Endothelial cell of umbilical vein (primary cell): ENCODE measurements at regions not wholly inside any gene's neighbourhood (a gene's known extent, or its start where the extent isn't known, plus 50 kb on each side); places are given as distances from the start of the nearest gene placed in this dataset.

Experiments used
- BruUV-seq: library from RNA; stranded (reverse); fragments of 400-500 nt; replicated peaks from 2 replicates; lab custom pipeline; 2021; lab: Mats Ljungman, UMichigan
- CTCF ChIA-PET: fragments of 300-600, 350-600 bp; sonication (Branson Sonifier 250); formaldehyde crosslinking; loops from one replicate; lab custom pipeline; 2021; ENCODE audit warnings: antibody characterized with exemption, inconsistent platforms; lab: Charles Lee
- POLR2A ChIA-PET: fragments of 300-600, 350-600 bp; sonication (Branson Sonifier 250); formaldehyde crosslinking; loops from one replicate; lab custom pipeline; 2021; ENCODE audit warnings: antibody characterized with exemption, inconsistent platforms; lab: Charles Lee
- DNase-seq: peaks from one replicate; pipeline ENCODE4 v3.0.0-alpha.2; 2011; ENCODE audit warnings: low read depth, low spot score
- FAIRE-seq: peaks from 2 replicates; lab custom pipeline; 2011; peaks lifted over from hg19 to GRCh38; lab: Jason Lieb, UNC
- H2AFZ ChIP-seq: 2 replicates; pipeline ENCODE4 v1.6.0; 2012; ENCODE audit warnings: low read depth, low read length, control low read depth, inconsistent platforms
- H3K27ac ChIP-seq: 2 replicates; pipeline ENCODE4 v1.5.1; 2011; ENCODE audit warnings: low read depth, mild to moderate bottlenecking, control low read depth, low read length, moderate library complexity; ENCODE audit not compliant: insufficient read depth
- H3K27me3 ChIP-seq, 2 experiments: 2 replicates each; pipeline versions ENCODE4 v1.6.0 to v1.6.1; 2011; ENCODE audit warnings: low read length in 2 of 2, mixed read lengths in 1 of 2; ENCODE audit not compliant: control insufficient read depth in 2 of 2, insufficient read depth in 2 of 2
- H3K36me3 ChIP-seq, 2 experiments: 2 replicates in 1 of 2; 3 replicates in 1 of 2; pipeline ENCODE4 v1.5.1; 2011; ENCODE audit warnings: low read length in 2 of 2, mild to moderate bottlenecking in 1 of 2, moderate library complexity in 1 of 2; ENCODE audit not compliant: control insufficient read depth in 2 of 2, insufficient read depth in 2 of 2; ENCODE audit errors: extremely low read depth in 1 of 2
- H3K4me1 ChIP-seq: 3 replicates; pipeline ENCODE4 v1.5.1; 2011; ENCODE audit warnings: mild to moderate bottlenecking, low read length; ENCODE audit not compliant: control insufficient read depth, insufficient read depth; ENCODE audit errors: extremely low read depth
- H3K4me2 ChIP-seq: 2 replicates; pipeline ENCODE4 v1.6.1; 2011; ENCODE audit warnings: low read length, control low read depth, mixed read lengths; ENCODE audit not compliant: insufficient read depth
- H3K4me3 ChIP-seq, 3 experiments: fragments of 200-600 bp in 1 of 3; sonication (generic), shearing (Covaris generic) in 1 of 3; replicated peaks in 1 of 3; 2 replicates each; pipeline ENCODE4 v1.5.1; 2011 to 2016; ENCODE audit warnings: control low read depth in 3 of 3, low read length in 3 of 3, mild to moderate bottlenecking in 2 of 3, inconsistent platforms in 1 of 3, low read depth in 1 of 3, moderate library complexity in 1 of 3; ENCODE audit not compliant: insufficient read depth in 1 of 3
- H3K79me2 ChIP-seq: 2 replicates; pipeline ENCODE4 v1.6.0; 2012; ENCODE audit warnings: low read length, inconsistent platforms; ENCODE audit not compliant: control insufficient read depth, insufficient read depth
- H3K9ac ChIP-seq: replicated peaks from 2 replicates; pipeline ENCODE3; 2011; ENCODE audit warnings: low read length, control low read depth; ENCODE audit not compliant: insufficient read depth; ENCODE audit errors: extremely low read depth
- H3K9me1 ChIP-seq: replicated peaks from 3 replicates; pipeline ENCODE4 v1.6.0; 2011; ENCODE audit warnings: mild to moderate bottlenecking, low read length; ENCODE audit not compliant: control insufficient read depth, insufficient read depth; ENCODE audit errors: extremely low read depth
- H3K9me3 ChIP-seq: replicated peaks from 2 replicates; pipeline ENCODE4 v1.5.1; 2012; ENCODE audit warnings: low read length, inconsistent platforms; ENCODE audit not compliant: control insufficient read depth, insufficient read depth
- H4K20me1 ChIP-seq: replicated peaks from 2 replicates; pipeline ENCODE3; 2011; ENCODE audit warnings: mild to moderate bottlenecking, low read length; ENCODE audit not compliant: control insufficient read depth, insufficient read depth; ENCODE audit errors: extremely low read depth
- CTCF ChIP-seq, 2 donors: IDR thresholded peaks; 1 replicate in 1 of 2; 2 replicates in 1 of 2; pipeline ENCODE4 v1.5.1; 2011; ENCODE audit warnings: low read length in 2 of 2, mild to moderate bottlenecking in 2 of 2, moderate library complexity in 2 of 2, control low read depth in 1 of 2, inconsistent platforms in 1 of 2, low read depth in 1 of 2; ENCODE audit not compliant: insufficient read depth in 1 of 2; ENCODE audit errors: extremely low read depth in 1 of 2
- EZH2 ChIP-seq: IDR thresholded peaks from 2 replicates; pipeline ENCODE4 v1.6.1; 2012; ENCODE audit warnings: borderline replicate concordance, low read depth, mild to moderate bottlenecking, moderate library complexity, low read length, inconsistent platforms; ENCODE audit not compliant: severe bottlenecking
- FOS ChIP-seq: IDR thresholded peaks from 2 replicates; pipeline ENCODE4 v1.6.1; 2011; ENCODE audit warnings: mild to moderate bottlenecking, low read length, moderate library complexity, borderline replicate concordance; ENCODE audit not compliant: insufficient read depth
- GATA2 ChIP-seq: IDR thresholded peaks from 2 replicates; pipeline ENCODE4 v1.7.0; 2011; ENCODE audit warnings: low read depth, mild to moderate bottlenecking, moderate library complexity, mixed read lengths, low read length; ENCODE audit not compliant: insufficient read length, insufficient read depth
- JUN ChIP-seq: IDR thresholded peaks from 2 replicates; pipeline ENCODE4 v1.6.1; 2011; ENCODE audit warnings: borderline replicate concordance, low read depth; ENCODE audit not compliant: insufficient read length, insufficient read depth
- MAX ChIP-seq: IDR thresholded peaks from 2 replicates; pipeline ENCODE4 v1.6.1; 2011; ENCODE audit not compliant: insufficient read depth, insufficient read length
- MYC ChIP-seq: IDR thresholded peaks from one replicate; pipeline ENCODE4 v1.6.1; 2011; ENCODE audit warnings: mild to moderate bottlenecking, low read depth, low read length
- POLR2A ChIP-seq: IDR thresholded peaks from 2 replicates; pipeline ENCODE4 v1.6.1; 2012; ENCODE audit warnings: low read depth, mild to moderate bottlenecking, control low read depth, low read length
- POLR2AphosphoS5 ChIP-seq: IDR thresholded peaks from 2 replicates; pipeline ENCODE4 v1.6.1; 2012; ENCODE audit warnings: low read depth, mild to moderate bottlenecking, control low read depth, low read length, moderate library complexity; ENCODE audit not compliant: insufficient read depth
- dilution Hi-C: fragments of 300-500 bp; cut with MboI; formaldehyde crosslinking; loops from one replicate; pipeline ENCODE4 v1.15.0; 2019; ENCODE audit warnings: low sequenced_read_pairs; ENCODE audit not compliant: extremely low pct_ligation_motif_present
- intact Hi-C: fragments of 100-400 bp; cut with micrococcal nuclease; formaldehyde crosslinking; loops from one replicate; pipeline ENCODE4 v1.10.0; 2022

GRCh38 chr1:58072450-58072849 is 474.1 kb downstream of the OMA1 start:
- DNase-seq (no peak), FAIRE-seq (no peak)
- no peaks in the 10 kb centered on the region for H3K79me2 ChIP-seq
- H3K9me3 ChIP-seq: no peaks in the 10 kb centered on the region
- no peaks in the 10 kb centered on the region for H4K20me1 ChIP-seq
- no peaks in the 10 kb centered on the region for H3K4me1 ChIP-seq
- H3K9me1 ChIP-seq: no peaks in the 10 kb centered on the region
- H3K27ac ChIP-seq: no peak overlapping the region
- CTCF ChIA-PET: no interaction called here
- dilution Hi-C loops: no loop called here
- TF ChIP-seq EZH2 (no peak), CTCF (IDR thresholded peaks at IDR 0.05; ENCODE audit: extremely low read depth in 1 of 2, insufficient read depth in 1 of 2, low read depth in 1 of 2, low read length in 2 of 2) (no peak), MAX (no peak), GATA2 (no peak), POLR2A (no peak), JUN (no peak), MYC (no peak), FOS (no peak), POLR2AphosphoS5 (no peak)
- no peaks in the 10 kb centered on the region for H3K27me3 ChIP-seq
- no peak overlapping the region for H3K4me2 ChIP-seq
- intact Hi-C loops: no loop called here
- no peak overlapping the region for H2AFZ ChIP-seq
- H3K9ac ChIP-seq: no peak overlapping the region
- POLR2A ChIA-PET: no interaction called here
- no TSS peak for BruUV-seq
- H3K36me3 ChIP-seq: no peaks in the 10 kb centered on the region
- no peak overlapping the region for H3K4me3 ChIP-seq
